HG03432 (cell line): ENCODE measurements at regions not wholly inside any gene's neighbourhood (a gene's known extent, or its start where the extent isn't known, plus 50 kb on each side); places are given as distances from the start of the nearest gene placed in this dataset.

ENCODE experiments used
- ATAC-seq: cut with Tn5 transposase; IDR thresholded peaks from one replicate; pipeline ENCODE4 v1.9.1; 2021; ENCODE audit warnings: mild to moderate bottlenecking, moderate library complexity; ENCODE audit not compliant: unreplicated experiment

DNA sequence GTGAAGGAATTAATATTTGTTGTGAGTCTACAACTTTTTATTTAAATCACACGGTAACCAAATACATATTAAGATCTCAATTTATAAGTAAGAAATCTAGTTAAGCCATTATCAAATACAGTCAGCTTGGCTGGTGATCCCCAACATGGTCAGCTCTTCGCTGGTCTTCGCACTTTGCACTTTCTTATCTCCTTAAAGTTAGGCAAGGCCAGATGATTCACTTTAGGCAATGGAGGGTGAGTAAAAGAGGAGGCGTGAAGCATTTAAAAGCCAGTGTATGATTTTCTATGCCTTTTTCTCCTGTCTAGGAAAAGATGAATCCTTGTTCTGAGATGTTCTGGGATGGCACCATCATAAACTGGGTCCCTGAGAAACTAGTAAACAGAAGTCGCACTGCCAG lies 793.7 kb upstream of the ARGLU1 start:
- no peak for ATAC-seq

- no peak for ATAC-seq
These were observed 792.1 kb upstream of the ARGLU1 start for GRCh38 chr13:107360010-107360409.

GRCh38 chr13:107358866-107359265 lies 790.9 kb upstream of the ARGLU1 start:
- ATAC-seq = no peak

GRCh38 chr13:107351305-107351704 lies 783.4 kb upstream of the ARGLU1 start:
- no peak for ATAC-seq

DNA sequence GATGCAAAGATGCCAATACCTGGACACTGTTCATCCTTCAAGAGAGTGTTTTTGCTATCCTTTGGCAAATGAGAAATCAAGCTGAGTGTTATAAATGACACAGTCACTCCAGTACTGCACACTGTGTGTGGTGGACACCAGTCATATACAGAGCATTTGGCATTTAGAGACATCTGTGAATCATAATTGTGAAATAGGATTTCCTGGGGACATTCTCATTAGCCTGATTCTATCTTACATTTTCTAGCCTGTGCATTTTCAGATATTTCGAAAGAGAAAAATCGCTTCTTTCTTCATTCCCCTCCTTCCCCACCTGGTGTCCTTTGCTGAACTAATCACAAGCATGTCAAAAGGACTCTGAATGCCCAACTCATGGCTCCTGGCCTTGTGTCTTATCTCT lies 781.0 kb upstream of the ARGLU1 start:
- no peak for ATAC-seq

DNA sequence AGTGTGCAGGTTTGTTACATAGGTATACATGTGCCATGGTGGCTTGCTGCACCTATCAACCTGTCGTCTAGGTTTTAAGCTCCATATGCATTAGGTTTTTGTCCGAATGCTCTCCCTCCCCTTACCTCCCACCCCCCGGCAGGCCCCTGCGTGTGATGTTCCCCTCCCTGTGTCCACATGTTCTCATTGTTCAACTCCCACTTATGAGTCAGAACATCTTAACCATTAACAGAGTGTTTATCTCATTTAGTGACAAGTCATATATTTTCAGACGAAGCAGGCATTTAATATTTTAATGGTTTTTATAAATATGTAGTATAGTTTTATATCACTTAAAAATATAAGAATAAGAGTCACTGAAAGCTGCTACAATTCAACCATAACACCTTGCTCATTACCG lies 780.5 kb upstream of the ARGLU1 start:
- ATAC-seq = no peak

GRCh38 chr13:107347641-107348369 lies 779.9 kb upstream of the ARGLU1 start:
- ATAC-seq = no peak

DNA sequence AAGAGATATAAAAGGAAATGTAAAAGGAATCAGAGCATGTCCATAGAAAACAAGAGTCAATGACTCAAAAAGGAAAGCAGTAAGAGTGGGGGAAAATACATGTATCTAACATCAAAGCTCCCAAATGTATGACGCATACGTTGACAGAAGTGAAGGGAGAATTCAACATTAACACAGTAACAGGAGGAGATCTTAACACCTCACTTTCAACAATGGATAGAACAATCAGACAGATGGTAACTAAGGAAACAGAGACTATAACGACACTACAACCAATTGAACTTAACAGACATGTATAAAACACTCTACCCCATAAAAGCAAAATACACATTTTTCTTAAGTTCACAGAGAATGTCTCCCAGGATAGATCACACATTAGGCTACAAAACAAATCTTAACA lies 774.8 kb upstream of the ARGLU1 start:
- no peak for ATAC-seq

GRCh38 chr13:107339209-107339608 lies 771.3 kb upstream of the ARGLU1 start:
- no peak for ATAC-seq

DNA sequence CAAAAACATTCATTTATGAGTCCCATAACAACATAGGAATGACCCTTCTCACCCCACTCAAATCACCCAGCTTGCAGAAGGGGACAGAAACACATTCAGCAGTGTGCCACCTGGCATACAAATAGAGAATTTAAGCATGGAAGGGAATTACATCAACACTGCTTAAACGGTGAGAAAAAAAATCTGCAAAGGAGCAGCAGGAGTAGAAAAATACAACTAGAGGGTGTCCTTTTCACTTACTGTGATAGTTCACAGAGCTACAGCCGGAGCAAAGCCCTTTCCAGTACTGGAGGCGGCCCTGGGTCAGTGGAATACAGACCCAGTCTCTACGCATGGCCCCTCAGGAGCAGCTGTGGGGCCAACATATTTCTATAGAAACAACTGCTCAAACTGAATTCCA lies 764.3 kb upstream of the ARGLU1 start:
- no peak for ATAC-seq

DNA sequence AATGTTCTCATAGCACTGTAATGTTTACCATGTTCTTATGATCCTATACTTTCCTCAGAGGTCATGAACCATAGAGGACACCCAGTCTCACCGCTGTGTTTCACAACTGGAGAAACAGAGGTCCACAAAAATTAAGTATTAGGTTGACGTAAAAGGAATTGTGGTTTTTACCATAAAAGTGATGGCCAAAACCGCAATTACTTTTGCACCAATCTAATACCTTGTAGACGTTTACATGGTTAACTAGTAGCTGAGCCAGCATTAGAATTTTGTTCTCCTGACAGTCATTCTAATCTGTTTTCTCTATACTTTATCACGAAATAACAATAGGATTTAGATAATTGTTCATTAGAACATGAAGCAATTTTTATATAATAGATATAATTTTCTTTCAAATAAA lies 763.4 kb upstream of the ARGLU1 start:
- no peak for ATAC-seq

GRCh38 chr13:107330484-107330883 lies 762.5 kb upstream of the ARGLU1 start:
- ATAC-seq = no peak

- ATAC-seq = no peak
These were observed 762.1 kb upstream of the ARGLU1 start for GRCh38 chr13:107329991-107330390.

- ATAC-seq = no peak
These were observed 756.7 kb upstream of the ARGLU1 start for GRCh38 chr13:107324416-107325204.

DNA sequence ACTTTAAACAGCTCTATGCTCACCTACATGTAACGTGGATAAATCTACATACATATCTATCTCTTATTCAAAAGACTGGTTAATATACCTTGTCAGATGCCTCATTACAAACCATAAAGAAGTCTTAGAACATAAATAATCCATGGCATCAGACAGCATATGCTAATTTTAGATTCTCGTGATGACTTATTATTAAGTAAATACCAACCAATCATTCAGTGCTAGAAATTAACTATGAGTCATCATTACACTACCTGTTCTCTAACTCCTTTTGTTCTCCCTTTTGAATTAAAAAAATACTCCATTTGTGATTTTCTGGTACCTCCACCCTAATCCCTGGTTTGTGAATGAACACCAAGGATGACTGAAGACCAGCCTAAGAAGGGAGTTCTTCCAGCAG lies 754.3 kb upstream of the ARGLU1 start:
- ATAC-seq = no peak

DNA sequence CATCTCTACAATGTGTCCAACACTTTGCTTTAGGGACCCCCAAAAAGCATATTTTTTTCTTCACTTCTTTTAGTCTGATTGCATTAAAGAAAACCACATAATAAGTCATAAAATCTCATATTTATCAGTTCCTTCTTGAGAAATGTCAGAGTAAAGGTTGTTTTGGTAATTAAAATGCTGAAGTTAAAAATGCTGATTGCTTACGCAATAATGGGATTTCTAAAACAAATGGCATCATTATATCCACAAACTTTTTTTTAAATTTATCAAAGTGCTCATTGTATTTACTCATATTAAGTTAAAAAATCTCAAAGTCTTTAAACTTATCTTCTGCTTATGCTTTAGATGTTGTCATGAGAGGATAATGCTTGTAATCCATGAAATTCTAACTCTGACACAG lies 737.2 kb upstream of the ARGLU1 start:
- no peak for ATAC-seq

GRCh38 chr13:107301724-107302374 lies 733.9 kb upstream of the ARGLU1 start:
- no peak for ATAC-seq

GRCh38 chr13:107299717-107300116 lies 731.8 kb upstream of the ARGLU1 start:
- ATAC-seq = no peak

DNA sequence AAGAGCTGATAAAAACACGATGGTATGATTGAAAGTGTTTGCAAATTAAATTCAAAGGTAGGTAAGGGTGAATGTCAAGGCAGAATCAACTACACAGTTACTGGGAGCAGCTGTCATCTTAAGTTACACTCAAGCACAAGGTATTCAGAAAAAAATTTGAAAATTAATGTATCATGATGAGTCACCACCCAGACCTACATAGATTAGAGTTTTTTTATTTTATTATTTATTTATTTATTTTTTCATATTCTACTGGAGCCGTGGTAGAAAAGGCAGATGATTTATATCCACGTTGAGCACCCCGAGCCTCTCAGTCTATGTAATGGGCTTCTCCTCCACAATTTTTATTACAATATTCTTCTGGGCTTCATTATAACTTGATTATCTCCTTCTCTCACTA lies 728.9 kb upstream of the ARGLU1 start:
- ATAC-seq = no peak

DNA sequence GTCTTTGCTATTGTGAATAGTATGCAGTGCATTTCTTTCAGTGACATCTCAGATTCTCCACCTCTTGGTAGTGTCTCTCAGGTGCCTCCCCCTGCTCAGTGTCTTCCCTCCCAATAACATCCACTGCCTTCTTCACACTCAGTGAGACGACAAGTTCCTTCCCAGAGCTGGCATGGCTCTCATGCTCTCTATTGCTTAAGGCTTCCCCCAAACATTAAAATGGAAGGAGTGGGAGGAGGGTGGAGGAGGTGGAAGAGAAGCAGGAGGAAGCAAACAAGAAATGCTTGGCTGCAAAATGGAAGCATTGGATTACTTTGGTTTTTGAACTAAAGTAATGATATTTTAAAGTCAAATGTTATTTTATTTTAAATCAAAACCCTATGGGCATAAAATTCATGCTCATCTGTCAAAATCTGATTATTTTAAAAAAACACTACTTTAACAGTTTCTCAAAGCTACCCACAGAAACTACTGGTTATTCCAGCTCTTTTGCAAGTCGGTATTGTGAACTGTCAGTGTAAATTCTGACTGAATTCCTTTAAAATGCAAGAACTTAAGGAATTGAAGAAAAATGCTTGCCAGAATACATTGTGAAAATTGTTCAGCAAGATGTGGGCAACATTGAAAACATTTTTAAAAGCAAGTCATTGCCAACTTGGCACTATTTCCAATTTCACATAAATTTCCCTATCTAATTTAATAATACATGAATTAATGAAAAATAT lies 727.6 kb upstream of the ARGLU1 start:
- no peak for ATAC-seq

- ATAC-seq = no peak
These were observed 726.0 kb upstream of the ARGLU1 start for GRCh38 chr13:107293924-107294323.
